Kasumi-1 (cell line): ENCODE measurements at regions not wholly inside any gene's neighbourhood (a gene's known extent, or its start where the extent isn't known, plus 50 kb on each side); places are given as distances from the start of the nearest gene placed in this dataset.
A peak's percentile ranks its signal among the peaks of the same experiment; 100 is the strongest.

Experiments
- DNase-seq, 2 experiments: peaks; one replicate each; lab custom pipeline; 2025; lab: John Stamatoyannopoulos, UW

GRCh38 chr6:43849844-43850243 is 79.8 kb downstream of the VEGFA start:
- no peak for DNase-seq

GRCh38 chr6:43848671-43849391 is 78.8 kb downstream of the VEGFA start:
- no peak for DNase-seq

- DNase-seq, result no peak
Measured at GRCh38 chr6:43847741-43848630, 78.0 kb downstream of the VEGFA start.

GRCh38 chr6:43846556-43846955 is 76.5 kb downstream of the VEGFA start:
- DNase-seq, result no peak

- no peak for DNase-seq
Measured at GRCh38 chr6:43845646-43846045, 75.6 kb downstream of the VEGFA start.

- DNase-seq, result no peak
Measured at GRCh38 chr6:43843669-43844171, 73.7 kb downstream of the VEGFA start.

- DNase-seq, result no peak
Measured at GRCh38 chr6:43843097-43843645, 73.2 kb downstream of the VEGFA start.

- no peak for DNase-seq
Measured at GRCh38 chr6:43842231-43842794, 72.3 kb downstream of the VEGFA start.

GRCh38 chr6:43840490-43841218 is 70.6 kb downstream of the VEGFA start:
- DNase-seq, result no peak

- DNase-seq, result peak; percentile 39 to 64
Measured at GRCh38 chr6:43838276-43839036, 68.4 kb downstream of the VEGFA start.

- no peak for DNase-seq
Measured at GRCh38 chr6:43837507-43837906, 67.5 kb downstream of the VEGFA start.

- DNase-seq, result no peak
Measured at GRCh38 chr6:43836507-43837240, 66.7 kb downstream of the VEGFA start.
